ENCODE measurements at regions not wholly inside any gene's neighbourhood (a gene's known extent, or its start where the extent isn't known, plus 50 kb on each side); places are given as distances from the start of the nearest gene placed in this dataset.

GRCh38 chr10:33986016-33986415 is 651.5 kb upstream of the NRP1 start:
- H3K36me3 ChIP-seq (ENCODE audit: control insufficient read depth, insufficient read depth, low read length) = no peaks in the 10 kb centered on the region
- no peak overlapping the region for H3K4me3 ChIP-seq (ENCODE audit: low read depth, low read length)
- no peak for TF ChIP-seq CTCF (IDR thresholded peaks at IDR 0.05; ENCODE audit: insufficient read depth, low read length, severe bottlenecking)
- no peaks in the 10 kb centered on the region for H3K27me3 ChIP-seq (ENCODE audit: control insufficient read depth, insufficient read depth, low read length)
- no peak for DNase-seq (ENCODE audit: low read depth)
- no peak for FAIRE-seq

GRCh38 chr10:33982995-33983394 is 648.5 kb upstream of the NRP1 start:
- Histone ChIP-seq H3K4me3 (ENCODE audit: low read depth, low read length) (no peak overlapping the region), H3K36me3 (ENCODE audit: control insufficient read depth, insufficient read depth, low read length) (no peaks in the 10 kb centered on the region), H3K27me3 (ENCODE audit: control insufficient read depth, insufficient read depth, low read length) (no peaks in the 10 kb centered on the region)
- FAIRE-seq (no peak), DNase-seq (ENCODE audit: low read depth) (peak; percentile 77)
- no peak for TF ChIP-seq CTCF (IDR thresholded peaks at IDR 0.05; ENCODE audit: insufficient read depth, low read length, severe bottlenecking)

- no peak for TF ChIP-seq CTCF (IDR thresholded peaks at IDR 0.05; ENCODE audit: insufficient read depth, low read length, severe bottlenecking)
- Histone ChIP-seq H3K27me3 (ENCODE audit: control insufficient read depth, insufficient read depth, low read length) (no peaks in the 10 kb centered on the region), H3K36me3 (ENCODE audit: control insufficient read depth, insufficient read depth, low read length) (no peaks in the 10 kb centered on the region), H3K4me3 (ENCODE audit: low read depth, low read length) (no peak overlapping the region)
- no peak for DNase-seq (ENCODE audit: low read depth)
- FAIRE-seq = no peak
These were observed 646.8 kb upstream of the NRP1 start for GRCh38 chr10:33981301-33981700.

- Histone ChIP-seq H3K27me3 (ENCODE audit: control insufficient read depth, insufficient read depth, low read length) (no peaks in the 10 kb centered on the region), H3K36me3 (ENCODE audit: control insufficient read depth, insufficient read depth, low read length) (no peaks in the 10 kb centered on the region), H3K4me3 (ENCODE audit: low read depth, low read length) (no peak overlapping the region)
- no peak for FAIRE-seq
- no peak for DNase-seq (ENCODE audit: low read depth)
- no peak for TF ChIP-seq CTCF (IDR thresholded peaks at IDR 0.05; ENCODE audit: insufficient read depth, low read length, severe bottlenecking)
These were observed 644.7 kb upstream of the NRP1 start for GRCh38 chr10:33979195-33979594.

- Histone ChIP-seq H3K27me3 (ENCODE audit: control insufficient read depth, insufficient read depth, low read length) (no peaks in the 10 kb centered on the region), H3K4me3 (ENCODE audit: low read depth, low read length) (no peak overlapping the region), H3K36me3 (ENCODE audit: control insufficient read depth, insufficient read depth, low read length) (no peaks in the 10 kb centered on the region)
- DNase-seq (ENCODE audit: low read depth) = no peak
- no peak for FAIRE-seq
- TF ChIP-seq CTCF (IDR thresholded peaks at IDR 0.05; ENCODE audit: insufficient read depth, low read length, severe bottlenecking) = no peak
These were observed 641.0 kb upstream of the NRP1 start for GRCh38 chr10:33975481-33975880.

- Histone ChIP-seq H3K36me3 (ENCODE audit: control insufficient read depth, insufficient read depth, low read length) (no peaks in the 10 kb centered on the region), H3K27me3 (ENCODE audit: control insufficient read depth, insufficient read depth, low read length) (no peaks in the 10 kb centered on the region), H3K4me3 (ENCODE audit: low read depth, low read length) (no peak overlapping the region)
- FAIRE-seq (no peak), DNase-seq (ENCODE audit: low read depth) (no peak)
- TF ChIP-seq CTCF (IDR thresholded peaks at IDR 0.05; ENCODE audit: insufficient read depth, low read length, severe bottlenecking) = no peak
These were observed 640.6 kb upstream of the NRP1 start for GRCh38 chr10:33974976-33975478.
